HTERT RPE-1 (cell line): ENCODE measurements at regions not wholly inside any gene's neighbourhood (a gene's known extent, or its start where the extent isn't known, plus 50 kb on each side); places are given as distances from the start of the nearest gene placed in this dataset.

Experiments used
- in situ Hi-C: fragments of 300-500 bp; cut with MboI; formaldehyde crosslinking; loops from 4 replicates; pipeline ENCODE4 v1.14.3; 2020; ENCODE audit warnings: low sequenced_read_pairs

- in situ Hi-C loops, result no loop called here
These were observed 138.6 kb upstream of the SLC1A4 start for GRCh38 chr2:64850642-64851041.

GRCh38 chr2:64852771-64853241 lies 136.4 kb upstream of the SLC1A4 start:
- in situ Hi-C loops, result no loop called here

DNA sequence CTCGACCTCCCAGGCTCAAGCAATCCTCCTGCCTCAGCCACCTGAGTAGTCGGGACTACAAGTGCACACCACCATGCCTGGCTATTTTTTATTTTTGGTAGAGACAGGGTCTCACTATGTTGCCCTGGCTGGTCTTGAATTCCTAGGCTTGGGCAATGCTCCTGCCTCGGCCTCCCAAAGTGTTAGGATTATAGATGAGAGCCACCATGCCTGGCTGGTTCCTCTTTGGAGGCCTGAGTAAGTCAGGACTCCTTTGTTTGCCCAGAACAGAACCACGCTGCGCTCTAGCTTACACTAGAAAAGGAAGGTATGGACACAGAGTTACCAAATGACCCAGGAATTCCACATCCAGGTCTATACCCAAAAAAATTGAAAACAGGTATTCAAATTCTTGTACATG lies 135.9 kb upstream of the SLC1A4 start:
- in situ Hi-C loops, result no loop called here

DNA sequence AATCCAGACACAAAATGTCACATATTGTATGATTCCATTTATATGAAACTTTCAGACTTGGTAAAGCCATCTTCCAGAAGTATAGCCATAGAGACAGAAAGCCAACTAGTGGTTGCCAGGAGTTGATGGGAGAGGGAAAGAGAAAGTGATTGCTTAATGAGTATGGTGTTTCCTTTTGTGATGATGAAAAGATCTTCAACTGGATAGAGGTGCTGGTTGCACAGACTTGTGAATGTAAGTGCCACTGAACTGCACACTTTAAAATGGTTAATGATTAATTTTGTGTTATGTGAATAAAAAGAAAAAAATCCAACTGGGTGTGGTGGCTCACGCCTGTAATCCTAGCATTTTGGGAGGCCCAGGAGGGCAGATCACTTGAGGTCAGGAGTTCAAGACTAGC lies 135.3 kb upstream of the SLC1A4 start:
- in situ Hi-C loops, result no loop called here

- in situ Hi-C loops, result no loop called here
These were observed 134.4 kb upstream of the SLC1A4 start for GRCh38 chr2:64854773-64855237.

DNA sequence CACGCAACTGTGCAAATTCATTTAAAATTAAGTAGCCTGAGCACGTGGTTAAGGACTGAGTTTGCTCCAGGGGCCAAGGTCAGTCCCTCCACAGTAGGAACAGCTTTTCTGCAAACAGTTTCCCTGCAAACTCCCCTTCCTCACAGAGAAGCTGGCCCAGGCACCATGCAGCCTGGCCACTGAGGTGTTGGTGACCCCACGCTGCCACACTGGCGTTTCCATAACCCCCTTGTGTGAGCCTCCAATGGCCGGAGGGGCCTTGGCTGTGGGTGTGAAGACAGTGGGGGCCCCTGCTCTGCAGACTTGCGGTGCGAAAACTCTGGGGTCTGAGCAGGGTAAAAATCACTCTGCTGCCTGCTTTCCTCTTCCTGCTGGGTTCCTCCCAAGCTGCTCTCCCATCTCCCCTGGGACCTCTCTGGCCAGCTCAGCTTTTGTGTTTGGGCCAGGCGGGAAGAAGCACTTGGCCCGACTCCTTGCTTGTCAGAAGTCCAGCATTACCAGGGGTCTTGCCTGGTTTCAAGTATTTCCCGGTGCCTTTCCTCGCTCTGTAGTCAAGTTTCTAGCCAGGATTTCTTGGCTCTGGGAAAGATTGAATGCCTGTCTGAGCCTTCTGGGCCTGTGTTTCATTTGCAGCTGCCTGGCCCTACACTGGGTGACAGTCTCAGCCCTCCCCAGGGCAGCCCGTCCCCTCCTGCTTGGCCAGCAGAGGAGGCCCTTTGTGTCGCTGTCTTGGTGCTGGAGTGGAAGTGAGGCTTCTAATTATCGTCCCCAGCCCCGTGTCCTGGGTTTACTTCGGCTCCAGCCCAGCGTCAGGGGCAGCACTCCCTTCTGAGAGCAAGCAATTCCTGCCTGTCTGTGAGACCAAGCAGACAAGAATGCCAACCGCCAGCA lies 131.4 kb upstream of the SLC1A4 start:
- in situ Hi-C loops, result no loop called here

DNA sequence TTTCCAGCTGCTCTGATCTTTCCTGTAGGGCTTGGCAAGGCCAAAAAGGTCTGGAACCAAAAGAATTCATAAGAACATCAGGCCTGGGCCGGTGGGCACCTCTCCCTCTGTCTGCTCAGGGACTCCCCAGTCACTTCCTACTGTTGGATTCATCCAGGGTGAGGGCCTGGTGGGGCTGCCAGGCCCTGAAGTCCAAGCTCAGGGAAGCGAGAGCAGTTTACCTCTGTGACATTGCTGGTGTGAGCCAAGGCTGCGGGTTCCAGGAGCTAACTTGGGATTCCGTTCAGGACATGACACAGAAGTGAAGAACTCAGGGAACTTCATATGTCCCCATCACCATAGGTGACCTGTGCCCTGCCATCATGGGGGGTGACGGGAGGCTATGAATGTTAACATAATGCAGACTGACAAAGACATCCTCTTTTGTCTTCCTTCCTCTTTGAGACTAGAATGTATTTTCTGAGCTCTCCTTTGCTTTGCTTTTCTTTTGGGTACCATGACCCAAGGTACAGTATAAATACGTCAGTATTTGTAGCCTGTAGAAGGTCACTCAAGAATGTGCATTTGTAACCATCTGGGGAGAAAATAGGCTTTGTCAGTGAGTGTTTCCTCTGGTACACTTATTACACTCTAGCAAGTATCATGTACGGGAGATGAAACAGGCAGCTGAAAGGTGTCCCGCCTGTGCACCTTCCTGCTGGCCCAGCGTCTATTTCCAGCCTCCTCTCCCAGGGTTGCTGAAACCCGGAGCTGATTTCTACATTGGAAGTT lies 130.5 kb upstream of the SLC1A4 start:
- in situ Hi-C loops, result no loop called here

DNA sequence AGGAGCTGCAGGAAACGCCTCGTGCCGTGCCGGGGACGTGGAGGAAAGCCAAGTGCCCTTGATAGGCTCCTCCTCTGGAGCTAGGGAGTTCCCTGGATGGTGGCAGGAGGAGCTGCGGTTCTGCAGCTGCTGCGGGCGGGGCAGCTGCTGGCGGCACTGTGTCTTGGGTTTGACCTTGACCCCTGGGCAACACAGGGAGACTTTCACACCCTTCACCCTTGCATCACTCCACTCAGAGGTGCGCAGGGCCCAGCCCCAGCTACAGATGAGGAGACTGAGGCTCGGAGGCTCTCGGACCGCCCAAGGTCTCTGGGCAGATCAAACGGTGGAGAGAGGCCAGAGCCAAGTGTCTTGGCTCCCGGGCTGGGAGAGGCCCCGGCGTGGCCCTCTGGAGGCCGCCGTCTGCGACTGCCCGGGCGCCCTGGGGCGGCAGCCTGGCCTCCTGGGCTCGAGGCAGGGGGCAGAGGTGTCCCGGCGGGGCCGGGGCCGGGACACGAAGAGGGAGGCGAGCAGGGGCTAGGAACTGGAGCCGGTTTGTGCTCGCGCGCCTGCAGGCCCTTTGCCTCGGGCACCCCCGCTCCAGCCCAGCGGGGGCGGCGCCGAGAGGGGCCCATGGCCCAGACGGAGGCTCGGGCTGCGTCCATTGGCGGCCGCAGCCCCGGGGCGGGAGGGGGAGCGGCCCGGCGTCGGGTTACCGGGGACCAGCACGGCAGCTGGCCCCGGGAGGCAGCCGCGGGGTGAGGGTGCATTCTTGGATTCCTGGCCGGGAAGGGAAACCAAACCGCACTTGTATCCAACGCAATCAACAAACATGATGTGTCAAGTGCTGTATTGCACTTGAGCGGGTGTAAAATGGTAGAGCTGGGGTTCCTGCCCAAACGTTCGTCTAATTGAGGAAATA lies 129.6 kb upstream of the SLC1A4 start:
- in situ Hi-C loops, result no loop called here

DNA sequence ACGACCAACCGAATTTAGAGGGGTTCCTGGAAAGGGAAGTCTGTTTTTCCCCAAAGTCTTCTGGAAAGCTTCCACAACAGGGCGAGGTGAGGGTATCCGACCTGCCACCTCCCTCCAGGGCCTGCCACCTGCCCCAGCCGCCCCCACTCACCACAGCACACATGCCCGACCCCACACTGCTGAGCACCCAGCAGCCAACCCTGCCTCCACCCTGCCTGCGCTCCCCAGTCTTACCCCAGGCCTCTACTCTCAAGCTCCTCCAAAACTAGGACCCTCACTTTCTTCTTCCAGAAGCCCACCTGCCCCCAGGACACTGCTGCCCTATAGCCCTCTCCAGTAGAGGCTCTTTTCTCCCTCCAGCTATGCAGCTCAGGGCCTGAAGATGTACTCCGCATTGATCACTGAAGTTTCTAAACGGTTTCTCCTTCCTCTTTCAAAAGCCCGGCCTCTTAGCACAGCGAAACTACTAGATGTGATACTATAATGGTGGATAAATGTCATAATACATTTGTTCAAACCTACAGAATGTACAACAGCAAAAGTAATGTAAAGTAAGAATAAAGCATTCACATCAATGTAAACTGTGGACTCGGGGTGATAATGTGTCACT lies 128.8 kb upstream of the SLC1A4 start:
- in situ Hi-C loops, result no loop called here

GRCh38 chr2:64860936-64861335 lies 128.3 kb upstream of the SLC1A4 start:
- in situ Hi-C loops, result no loop called here

GRCh38 chr2:64861452-64862397 lies 127.5 kb upstream of the SLC1A4 start:
- in situ Hi-C loops, result no loop called here

- in situ Hi-C loops, result no loop called here
These were observed 126.6 kb upstream of the SLC1A4 start for GRCh38 chr2:64862623-64863022.

- in situ Hi-C loops, result no loop called here
These were observed 125.9 kb upstream of the SLC1A4 start for GRCh38 chr2:64863097-64863820.

- in situ Hi-C loops, result no loop called here
These were observed 123.9 kb upstream of the SLC1A4 start for GRCh38 chr2:64865073-64865830.

GRCh38 chr2:64865831-64866345 lies 123.3 kb upstream of the SLC1A4 start:
- in situ Hi-C loops, result no loop called here

DNA sequence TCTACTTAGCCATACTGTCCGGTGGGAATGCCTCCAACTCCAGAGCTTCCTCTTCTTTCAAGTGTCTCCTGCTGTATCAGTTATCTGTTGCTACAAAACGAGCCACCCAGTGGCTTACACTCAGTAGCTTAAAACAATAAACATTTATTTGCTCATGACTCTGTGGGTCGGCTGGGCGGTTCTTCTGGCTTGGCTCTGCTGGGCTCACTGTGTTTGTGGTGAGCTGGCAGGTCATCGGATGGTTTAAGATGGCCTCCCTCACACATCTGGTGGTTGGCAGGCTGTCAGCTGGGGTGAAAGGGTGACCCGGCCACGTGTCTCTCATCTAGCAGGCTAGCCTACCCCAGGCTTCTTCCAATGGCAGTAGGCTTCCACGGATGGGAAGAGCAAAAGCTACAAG lies 122.4 kb upstream of the SLC1A4 start:
- in situ Hi-C loops, result no loop called here

DNA sequence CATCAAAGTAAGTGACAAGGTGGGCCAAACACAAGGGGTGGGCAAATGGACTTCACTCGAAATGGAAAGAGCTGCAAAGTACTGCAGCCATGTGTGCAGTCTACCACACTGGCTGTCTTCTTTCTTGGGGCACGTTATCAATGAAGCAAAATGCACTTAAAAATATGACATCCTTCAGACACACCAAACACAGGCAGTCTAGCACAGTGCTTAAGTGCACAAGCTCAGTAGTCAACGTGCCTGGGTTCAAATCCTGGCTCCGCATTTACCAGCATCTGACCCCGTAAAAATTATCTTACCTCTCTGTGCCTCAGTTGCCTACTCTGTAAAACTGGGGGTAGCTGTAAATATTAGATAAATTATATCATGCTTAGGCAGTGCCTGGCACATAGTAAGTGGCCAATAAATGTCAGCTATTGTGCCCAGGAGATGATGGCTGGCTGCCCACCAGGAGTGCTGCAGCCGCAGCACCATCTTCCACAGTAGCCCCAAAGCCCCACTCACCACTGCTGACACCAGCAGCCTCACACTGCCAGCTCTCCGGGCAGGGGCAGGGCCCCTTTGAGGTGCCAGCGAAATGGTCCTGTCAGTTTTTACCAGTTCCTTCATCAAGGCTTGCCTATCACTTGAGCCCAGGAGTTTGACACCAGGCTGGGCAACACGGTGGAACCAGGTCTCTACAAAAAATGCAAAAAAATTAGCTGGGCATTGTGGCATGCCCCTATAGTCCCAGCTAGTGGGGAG lies 121.8 kb upstream of the SLC1A4 start:
- in situ Hi-C loops, result no loop called here
